ENCODE measurements at regions not wholly inside any gene's neighbourhood (a gene's known extent, or its start where the extent isn't known, plus 50 kb on each side); places are given as distances from the start of the nearest gene placed in this dataset.
"Not testable (repeated sequence)": the region's sequence is repeated elsewhere in the genome, so short reads cannot be mapped to it uniquely, and the experiment has no call there.

DNA sequence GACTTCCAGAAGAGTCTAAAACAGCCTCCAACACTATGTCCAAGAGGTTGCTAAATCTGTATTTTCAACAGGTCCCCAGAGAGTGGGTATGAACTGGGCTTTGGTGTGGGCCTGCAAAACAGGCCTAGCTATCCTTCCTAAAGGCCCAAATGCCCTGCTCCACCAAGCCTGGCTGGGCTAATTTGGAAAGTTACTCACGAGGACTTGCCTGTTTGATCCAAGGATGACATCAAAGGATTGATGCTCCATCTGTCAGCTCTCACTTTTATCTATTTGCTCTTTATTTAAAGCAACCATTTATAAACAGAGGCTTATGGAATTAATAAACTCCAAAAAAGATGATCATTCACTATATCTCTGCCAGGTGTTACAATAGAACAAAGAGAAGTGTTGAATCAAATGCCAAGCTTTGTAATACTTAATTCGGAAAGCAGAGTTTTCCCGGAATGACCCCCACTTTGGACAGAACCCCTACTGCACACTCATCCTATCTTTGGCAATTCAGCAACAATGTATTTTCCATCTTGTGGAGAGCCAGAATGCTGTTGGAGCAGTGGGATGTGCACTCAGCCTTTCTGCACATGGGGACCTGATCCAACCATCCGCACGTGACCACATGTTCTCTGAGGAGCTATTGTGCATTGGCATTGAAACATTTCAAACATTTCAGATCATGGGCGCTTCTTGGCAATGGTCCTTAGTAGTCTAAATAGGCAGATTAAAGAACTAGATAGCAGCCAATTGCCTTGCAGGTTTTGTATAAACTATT, 163.3 kb upstream of the THBS1 start:
- no peak for DNase-seq (ENCODE audit: low read depth, low spot score)

DNA sequence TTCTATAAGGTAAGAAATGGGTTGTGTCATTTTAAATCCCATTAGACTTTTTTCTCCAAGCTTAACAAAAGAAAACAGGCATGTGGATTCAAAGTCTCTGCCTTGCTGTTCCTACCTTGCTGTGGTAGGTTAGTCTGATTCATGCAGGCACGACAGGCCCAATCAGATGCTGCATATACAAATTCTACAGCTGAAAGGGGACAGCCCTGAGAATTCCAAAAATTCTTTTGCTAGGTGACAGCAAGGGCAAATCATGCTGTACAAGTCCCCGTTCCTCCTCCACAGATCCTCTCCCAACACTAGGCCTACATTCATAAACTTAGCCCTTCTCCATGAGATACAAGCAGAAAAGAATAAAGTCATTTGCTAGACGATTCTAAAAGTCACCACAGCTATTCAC, 161.2 kb upstream of the THBS1 start:
- DNase-seq (ENCODE audit: low read depth, low spot score) = peak; percentile 17

DNA sequence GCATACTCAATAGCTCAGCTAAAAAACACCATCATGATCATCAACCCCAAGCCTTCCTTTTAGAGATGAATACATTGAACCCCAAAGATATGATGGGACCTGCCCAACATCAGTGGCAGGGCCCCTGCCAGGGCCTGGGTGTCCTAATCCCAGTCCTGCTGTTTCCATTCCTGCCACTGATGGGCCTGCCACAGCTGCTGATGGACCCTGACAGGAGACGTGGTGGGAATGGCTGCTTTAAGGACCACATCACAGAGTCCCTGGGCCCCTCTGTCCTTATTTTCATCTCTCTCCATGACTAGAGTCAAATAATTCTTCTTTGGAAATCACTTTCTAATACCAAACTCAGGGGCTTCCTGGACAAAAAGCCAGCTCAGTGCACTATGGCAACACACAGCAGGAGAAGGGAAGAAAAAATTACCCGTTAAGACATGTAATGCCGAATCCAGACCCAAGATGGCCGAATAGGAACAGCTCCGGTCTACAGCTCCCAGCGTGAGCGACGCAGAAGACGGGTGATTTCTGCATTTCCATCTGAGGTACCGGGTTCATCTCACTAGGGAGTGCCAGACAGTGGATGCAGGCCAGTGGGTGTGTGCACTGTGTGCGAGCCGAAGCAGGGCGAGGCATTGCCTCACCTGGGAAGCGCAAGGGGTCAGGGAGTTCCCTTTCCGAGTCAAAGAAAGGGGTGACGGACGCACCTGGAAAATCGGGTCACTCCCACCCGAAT, 160.6 kb upstream of the THBS1 start:
- DNase-seq (ENCODE audit: low read depth, low spot score) = not testable (repeated sequence)

DNA sequence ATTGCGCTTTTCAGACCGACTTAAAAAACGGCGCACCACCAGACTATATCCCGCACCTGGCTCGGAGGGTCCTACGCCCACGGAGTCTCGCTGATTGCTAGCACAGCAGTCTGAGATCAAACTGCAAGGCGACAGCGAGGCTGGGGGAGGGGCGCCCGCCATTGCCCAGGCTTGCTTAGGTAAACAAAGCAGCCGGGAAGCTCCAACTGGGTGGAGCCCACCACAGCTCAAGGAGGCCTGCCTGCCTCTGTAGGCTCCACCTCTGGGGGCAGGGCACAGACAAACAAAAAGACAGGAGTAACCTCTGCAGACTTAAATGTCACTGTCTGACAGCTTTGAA, 160.1 kb upstream of the THBS1 start:
- not testable (repeated sequence) for DNase-seq (ENCODE audit: low read depth, low spot score)

DNA sequence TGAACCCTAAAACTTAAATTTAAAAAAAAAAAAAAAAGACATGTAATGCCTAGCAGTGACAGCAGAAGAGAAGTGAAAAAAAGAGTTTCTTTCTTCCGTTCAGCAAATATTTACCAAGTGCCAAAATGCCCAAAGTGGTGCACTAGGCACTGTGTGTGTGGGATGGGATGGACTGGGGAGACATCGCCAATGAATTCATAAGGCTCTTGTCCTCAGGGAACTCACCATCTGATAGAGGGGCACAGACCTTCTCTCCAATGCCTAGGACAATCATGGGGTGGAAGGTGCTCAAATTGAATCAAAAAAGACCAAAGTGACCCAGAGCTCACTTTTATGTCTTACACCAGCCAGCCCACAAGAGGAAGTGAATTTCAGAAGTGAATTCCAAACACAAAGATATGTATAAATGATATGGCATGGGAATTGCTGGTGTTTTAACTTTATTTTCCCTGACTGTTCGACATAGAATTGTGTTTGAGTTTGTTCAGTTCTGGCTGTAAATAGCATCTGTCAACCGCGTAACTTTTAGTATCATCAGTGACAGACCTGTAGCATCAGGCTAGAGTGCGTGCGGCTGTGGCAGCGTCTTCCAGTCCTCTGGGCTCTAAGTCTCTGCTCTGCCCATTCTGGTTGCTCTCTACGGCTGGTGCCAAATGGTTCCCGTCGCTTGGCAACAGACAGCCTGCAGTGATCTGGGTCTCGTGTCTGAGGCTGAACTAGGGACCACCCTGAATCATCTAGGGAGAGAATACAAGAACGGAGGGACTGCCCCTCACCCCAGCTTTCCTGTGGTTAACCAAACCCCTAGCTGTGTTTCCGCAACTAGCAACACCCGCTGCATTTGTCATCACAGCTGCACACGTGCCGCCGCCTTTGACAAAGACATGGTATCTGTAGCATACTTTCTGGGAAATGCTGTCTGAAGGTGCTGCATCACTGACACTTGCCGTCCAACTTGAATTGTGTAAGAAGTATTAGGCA, 154.0 kb upstream of the THBS1 start:
- no peak for DNase-seq (ENCODE audit: low read depth, low spot score)

DNA sequence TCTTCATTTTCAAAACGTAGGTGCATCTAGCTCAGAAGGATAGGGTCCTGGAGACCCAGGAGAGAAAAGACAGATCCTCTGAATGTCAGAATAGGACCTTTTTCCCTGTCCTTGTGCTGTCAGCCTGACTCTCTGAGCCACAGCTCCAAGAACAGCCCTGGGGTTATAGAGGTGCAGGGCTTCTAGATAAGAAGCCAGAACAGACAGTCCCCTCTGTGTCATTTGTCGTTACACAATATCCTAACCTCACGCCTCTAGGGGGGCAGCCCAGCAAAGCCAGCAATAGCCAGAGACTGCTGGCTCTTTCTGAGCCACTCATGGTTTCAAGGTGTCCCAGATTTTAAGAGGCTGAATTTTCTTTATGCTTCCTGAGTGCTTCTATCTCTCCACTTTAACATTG, 153.2 kb upstream of the THBS1 start:
- no peak for DNase-seq (ENCODE audit: low read depth, low spot score)

DNA sequence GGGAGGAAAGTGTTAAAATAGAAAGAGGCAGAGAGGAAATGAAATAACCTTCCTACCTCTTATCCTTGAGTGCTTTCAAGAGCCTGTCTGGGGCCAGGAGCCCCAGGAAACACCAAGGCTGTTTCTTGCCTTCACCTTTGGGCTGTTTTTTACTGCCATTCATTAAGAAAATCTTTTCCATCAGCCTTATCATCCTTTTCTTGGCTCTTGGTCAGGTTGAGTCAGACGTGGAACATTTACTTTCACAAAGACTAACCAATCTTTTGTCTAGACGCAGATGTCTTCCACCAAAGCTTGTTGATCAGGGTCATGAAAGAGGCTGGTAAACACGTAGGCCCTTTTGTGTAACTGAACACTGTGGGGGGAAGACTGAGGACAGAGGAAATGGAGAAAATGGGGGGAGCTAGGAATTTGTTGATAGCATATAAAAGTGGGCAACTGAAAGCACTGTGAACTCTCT, 151.0 kb upstream of the THBS1 start:
- DNase-seq (ENCODE audit: low read depth, low spot score) = no peak

DNA sequence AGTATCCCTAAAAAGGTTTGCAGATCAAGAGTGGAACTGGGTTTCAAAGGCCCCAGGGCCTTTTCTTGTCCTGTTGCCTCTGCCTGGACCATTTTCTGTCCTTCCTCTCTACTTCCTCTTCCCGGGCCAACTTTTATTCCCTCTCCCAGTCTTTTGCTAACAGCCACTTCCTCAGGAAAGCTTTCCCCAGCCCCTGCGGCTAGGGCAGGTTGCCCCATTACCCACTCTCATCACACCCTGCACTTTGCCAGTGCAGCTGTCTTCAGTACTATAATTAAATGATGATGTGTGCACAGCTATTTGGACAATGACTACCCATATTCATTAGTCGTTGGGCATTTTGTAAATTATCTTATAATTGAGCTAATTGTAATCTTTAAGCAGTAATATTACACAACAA, 150.5 kb upstream of the THBS1 start:
- no peak for DNase-seq (ENCODE audit: low read depth, low spot score)

DNA sequence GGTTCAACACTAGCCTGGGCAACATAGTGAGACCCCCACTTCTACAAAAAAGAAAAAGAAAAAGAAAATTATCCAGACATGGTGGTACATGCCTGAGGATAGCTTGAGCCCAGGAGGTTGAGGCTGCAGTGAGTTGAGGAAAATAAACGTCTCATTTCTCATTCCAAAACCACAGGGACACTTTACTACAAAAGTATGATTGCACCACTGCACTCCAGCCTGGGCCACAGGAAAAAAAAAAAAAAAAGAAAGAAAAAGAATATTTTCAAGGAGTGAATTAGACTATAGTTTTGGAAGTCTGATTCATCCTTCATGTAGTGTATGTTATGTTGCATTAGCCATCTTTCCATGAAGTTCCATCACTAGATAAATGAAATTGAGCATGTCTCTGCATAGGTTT, 149.5 kb upstream of the THBS1 start:
- no peak for DNase-seq (ENCODE audit: low read depth, low spot score)

DNA sequence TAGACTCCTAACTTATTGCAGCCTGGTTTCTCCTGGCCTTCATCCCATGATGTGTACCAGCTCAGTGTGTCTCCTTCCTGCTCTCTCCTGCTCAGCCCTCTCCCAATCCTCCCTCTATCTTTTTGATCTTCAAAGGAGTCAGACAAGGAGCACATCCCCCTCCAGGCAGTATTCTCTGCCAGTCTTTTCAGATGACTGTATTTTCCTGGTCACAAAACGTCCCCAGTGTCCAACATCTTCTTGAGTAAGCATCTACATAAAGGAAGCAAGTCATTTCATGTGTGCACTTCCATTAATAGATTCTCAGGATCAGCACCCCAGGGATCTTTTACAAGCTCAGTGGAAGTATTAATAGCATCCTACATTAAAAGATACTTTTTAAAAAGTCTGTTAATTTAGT, 148.9 kb upstream of the THBS1 start:
- DNase-seq (ENCODE audit: low read depth, low spot score) = no peak

DNA sequence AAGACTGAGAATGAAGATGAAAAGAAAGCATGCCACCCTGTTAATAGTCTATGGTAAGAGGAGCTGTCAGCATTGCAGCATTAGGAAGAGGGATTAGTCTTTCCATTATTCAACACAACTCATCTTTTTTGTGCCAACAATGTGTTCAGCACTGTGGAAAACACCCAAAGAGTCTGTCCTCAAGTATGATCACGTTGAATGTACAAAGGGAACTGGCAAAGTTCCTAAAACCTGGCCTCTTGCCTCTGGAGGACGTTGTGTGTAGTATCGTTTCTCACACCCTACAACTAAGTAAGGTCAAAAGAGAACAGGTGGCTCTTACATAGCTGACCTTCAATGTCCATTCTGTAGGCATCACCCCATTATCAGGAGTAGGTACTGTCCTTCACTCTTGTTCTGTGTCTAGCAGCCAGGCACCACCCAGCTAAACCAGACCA, 147.9 kb upstream of the THBS1 start:
- DNase-seq (ENCODE audit: low read depth, low spot score) = no peak

DNA sequence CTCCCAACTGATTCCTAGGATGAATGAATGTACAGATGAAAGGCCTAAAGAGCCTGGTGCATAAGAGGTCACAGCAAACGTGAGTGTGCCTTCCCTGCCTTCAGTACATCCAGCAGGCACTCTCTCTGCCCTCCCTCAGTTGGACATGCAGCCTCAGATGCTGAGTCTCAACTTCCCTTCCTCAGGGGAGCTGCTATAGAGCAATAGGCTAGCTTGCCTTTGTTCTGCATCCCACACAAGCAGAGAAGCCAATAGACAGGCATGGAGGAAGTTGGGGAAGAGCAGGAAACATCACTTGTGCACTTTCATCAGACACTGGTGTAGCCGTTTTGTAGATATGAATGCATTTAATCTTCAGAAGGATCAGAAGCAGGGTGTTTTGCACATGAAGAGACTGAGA, 147.5 kb upstream of the THBS1 start:
- no peak for DNase-seq (ENCODE audit: low read depth, low spot score)

DNA sequence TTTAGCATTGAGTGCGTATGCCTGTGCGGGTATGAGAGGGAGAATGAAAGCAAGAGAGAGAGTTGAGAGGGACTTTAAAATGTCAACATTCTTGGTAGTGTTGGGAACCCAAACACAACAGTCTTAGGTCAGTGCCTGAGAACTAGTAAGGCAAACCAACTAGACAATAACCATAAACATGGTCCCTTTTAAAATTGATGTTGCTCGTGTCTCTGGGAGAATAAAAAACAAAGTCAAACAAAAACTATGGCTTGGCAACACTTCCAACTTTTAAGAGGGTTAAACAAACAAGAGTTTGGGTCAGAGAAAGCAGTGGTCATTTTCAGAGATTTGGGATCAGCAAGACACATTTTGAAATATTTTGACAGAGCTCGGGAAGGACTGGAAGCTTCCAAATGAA, 146.7 kb upstream of the THBS1 start:
- no peak for DNase-seq (ENCODE audit: low read depth, low spot score)

DNA sequence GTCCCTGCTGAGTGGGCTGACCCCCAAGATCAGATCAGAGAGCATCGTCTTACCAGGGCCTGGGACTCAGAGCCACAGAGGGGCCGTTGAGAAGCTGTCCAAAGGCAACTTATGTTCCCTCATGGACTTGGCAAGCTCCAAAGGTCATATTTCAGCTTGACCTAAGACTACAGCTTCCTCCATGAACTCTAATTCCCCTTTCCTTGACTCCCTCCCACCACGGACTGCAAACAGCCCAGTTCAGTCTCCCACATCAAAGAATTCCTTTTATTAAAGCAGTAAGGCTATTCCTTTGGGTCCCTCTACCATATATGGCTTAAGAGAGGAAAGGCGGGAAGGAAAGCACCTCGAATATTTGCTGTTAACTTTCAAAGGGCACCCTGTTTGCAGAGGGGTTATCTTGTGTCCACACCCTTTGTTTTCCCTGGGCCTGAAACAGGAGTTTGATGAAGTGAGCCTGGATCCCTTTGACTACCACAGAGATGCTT, 146.1 kb upstream of the THBS1 start:
- DNase-seq (ENCODE audit: low read depth, low spot score) = no peak

DNA sequence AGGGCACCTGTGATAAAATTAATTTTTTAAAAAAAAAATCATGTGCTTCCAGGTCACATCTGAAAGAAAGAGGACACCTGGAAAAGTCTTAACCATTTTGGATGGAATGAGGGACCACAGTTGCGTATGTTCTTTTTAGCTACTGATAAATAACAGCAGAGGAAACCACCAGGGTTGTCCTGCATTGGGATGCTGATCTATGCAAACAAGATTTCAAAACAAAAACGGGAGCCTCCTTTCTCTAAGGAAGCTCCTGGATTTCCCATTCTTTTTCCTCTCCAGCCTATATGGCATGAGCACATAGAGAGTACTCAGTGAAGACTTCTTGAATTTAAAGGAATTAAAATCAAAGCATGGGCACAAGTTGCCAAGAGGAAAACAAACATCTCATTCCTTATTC, 145.6 kb upstream of the THBS1 start:
- no peak for DNase-seq (ENCODE audit: low read depth, low spot score)

DNA sequence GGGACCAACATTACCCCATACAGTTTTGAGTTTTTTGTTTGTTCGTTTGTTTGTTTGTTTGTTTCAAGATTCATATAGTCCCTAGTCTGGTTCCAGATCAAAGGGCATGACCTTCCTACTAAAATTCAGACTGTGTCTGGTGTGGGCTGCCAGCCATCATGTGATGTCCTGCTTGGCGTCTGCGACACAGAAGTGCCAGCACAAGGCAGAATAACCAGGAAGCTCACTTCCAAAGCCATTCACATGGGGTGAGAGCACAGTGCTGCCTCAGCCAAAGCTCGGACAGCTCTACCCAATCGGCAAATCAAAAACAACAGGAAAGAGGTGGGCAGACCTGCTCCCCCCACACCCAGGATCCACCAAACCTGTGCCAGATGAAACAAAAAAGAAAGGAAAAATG, 142.6 kb upstream of the THBS1 start:
- no peak for DNase-seq (ENCODE audit: low read depth, low spot score)

DNA sequence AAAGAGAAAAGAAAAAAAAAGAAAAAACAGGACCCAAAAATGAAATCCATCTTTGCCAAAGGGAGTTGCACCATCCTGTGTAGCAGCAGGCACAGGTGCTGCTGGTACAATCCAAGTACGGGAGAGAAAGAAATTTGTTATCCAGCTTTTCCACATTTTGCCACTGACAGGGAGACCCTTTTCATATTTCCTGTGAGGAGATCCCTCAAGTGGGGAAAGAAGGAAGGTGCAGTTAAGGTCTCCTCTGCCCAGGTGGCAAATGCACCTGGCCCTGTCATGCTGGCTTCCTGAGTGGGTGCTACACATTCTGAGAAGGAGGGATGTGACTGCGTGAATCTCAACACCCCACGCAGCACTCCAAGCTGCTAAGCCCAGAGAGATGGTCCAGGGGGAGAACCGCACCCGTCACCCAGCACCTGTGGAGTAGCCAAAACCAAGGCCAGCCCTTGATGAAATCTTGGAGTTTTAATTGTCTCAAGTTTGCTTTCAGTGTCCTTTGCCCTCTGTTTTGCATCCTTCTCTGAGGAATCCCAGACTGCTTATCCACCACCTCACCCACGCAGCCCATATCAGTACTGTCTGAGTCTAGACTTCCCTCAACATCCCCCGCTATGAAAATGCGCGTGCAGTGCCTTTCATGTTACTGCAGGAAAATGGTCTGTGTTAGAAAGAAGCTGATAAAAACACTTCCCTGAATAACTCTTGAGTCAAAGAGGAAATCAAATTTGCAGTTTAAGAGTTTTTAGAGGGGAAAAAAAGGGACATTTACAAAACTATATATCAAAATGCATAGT, 141.9 kb upstream of the THBS1 start:
- DNase-seq (ENCODE audit: low read depth, low spot score) = no peak

DNA sequence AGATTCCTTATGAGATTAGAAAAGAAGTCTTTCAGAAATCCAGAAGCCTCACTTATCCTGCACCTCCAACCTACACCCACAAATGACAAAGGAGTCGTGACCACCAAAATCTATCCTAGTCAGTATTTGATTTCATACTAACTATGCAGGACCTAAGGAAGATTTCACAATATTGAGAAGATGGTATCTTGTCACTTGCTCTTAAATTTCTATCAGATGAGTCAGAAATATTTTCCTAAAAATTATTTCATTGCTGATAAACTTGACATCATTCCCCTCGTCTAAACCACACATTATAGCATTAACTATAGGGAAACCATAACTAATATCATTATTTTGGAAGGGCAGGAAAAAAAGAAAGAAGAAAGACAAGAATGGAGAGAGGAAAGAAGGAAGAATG, 138.0 kb upstream of the THBS1 start:
- no peak for DNase-seq (ENCODE audit: low read depth, low spot score)

DNA sequence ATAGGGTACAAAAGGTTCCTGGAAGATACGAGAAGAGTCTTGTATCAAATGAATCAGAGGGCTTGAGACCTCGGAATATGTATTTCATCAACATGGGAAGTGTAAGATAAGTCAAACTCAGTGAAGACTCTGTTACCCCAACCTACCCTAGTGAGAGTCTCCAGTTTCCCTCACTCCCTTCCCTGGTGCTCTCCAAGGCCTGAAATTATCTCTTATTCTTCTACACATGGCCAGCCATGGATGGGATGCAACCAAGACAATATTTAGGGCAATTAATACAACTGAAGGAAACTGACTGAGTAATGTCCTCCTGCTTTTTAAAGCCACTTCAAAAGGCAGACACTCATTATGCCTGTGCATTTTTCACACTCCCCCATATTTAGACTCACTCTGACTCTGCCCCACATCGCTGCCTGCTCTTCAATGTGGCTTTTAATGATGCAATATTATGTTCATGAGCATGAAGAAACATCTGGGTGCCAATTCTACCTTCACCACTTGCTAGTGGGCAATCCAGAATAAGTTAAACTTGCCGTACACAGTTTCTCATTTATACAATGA, 137.1 kb upstream of the THBS1 start:
- DNase-seq (ENCODE audit: low read depth, low spot score) = no peak

DNA sequence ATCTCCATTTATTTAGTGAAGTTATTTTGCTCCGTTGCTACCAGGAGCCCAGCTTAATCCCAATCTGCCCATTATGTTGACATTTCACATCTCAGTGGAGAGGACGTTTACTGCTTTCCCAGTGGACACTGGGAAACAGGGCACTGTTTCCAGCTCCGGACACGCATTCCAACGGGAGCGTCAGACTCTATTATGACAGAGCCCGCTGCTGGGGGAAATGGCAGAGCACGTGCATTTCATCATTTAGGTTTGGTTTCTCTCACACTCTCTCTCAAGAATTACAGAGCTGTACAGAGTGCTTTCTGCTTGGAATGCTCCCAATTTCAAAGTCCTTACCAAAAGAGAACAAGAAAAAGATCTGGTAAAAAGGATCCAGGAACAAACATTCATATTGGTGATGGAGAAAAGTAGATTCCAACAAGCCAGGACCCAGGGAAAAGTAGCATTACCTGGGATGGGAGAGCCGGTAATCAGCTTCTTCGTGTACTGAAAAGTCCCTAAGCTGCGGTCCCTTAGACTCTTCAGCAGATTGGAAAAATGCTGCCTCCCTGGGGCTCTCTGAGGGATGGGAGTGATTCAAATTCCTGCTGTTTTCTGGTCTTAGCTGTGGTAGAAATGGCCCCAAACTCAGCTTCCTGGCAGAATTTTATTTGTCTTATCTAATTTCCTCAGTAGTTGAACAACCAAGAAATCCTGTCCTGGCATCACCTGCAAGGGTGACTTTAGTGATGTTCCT, 136.0 kb upstream of the THBS1 start:
- no peak for DNase-seq (ENCODE audit: low read depth, low spot score)

Data from iPS DF 19.7 (cell line).